Dedifferentiated amniotic fluid mesenchymal stem cell (primary cell): ENCODE measurements at regions not wholly inside any gene's neighbourhood (a gene's known extent, or its start where the extent isn't known, plus 50 kb on each side); places are given as distances from the start of the nearest gene placed in this dataset.

Source experiments
- DNase-seq: peaks from one replicate; pipeline ENCODE4 v3.0.0-alpha.2; 2016; ENCODE audit errors: extremely low spot score

GRCh38 chrX:9147726-9148125 lies 113.8 kb upstream of the FAM9B start:
- no peak for DNase-seq

GRCh38 chrX:9148615-9149399 lies 114.9 kb upstream of the FAM9B start:
- DNase-seq: peak; percentile 54

DNA sequence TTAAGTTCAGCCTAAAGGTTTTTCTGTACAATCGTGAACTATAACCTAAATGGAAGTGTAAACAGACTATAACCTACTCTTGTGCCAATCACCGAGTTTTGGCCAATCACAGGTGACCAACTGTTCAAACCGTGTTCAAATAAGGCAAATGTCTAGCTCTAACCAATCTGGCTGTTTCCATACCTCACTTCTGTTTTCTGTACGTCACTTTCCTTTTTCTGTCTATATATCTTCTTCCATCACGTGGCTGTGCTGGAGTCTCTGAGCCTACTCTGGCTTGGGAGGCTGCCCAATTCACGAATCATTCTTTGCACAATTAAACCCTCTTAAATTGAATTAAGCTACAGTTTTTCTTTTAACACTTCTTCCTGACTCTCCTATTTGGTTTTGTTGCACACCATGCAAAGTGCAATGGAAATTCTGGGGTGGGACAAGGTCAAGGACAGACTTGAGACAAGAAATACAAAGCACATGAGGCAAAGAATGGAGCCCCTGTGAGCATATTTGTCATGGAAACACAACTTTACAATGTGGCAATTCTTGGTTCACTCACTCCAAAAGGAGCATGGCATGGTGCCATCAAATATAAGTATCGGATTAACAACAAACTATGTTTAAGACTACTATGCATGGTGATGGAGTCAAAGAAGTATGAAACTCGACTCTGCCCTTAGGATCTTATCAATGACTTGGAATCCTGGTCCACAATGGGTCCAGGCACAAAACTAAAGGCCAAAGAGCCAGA lies 115.7 kb upstream of the FAM9B start:
- no peak for DNase-seq

GRCh38 chrX:9151772-9152307 lies 117.9 kb upstream of the FAM9B start:
- no peak for DNase-seq

GRCh38 chrX:9153300-9153699 lies 119.4 kb upstream of the FAM9B start:
- no peak for DNase-seq

DNA sequence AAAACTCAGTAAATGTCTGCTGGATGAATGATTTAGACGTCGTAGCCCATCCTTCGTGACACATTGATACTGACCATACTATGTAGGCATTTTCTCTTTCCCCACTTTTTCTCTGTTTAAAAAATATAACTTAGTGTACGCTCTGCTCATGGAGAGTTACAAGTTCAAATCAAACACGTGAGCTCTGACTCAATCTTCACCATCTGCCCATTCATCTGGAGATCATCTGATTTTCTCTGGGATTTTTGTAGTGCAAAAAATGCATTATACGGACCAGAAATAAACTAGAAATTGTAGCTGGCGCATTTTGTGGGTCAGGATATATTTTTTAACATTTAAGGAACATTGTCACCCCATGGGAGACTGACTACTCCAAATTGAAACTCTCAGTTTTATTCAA lies 124.7 kb upstream of the FAM9B start:
- no peak for DNase-seq

DNA sequence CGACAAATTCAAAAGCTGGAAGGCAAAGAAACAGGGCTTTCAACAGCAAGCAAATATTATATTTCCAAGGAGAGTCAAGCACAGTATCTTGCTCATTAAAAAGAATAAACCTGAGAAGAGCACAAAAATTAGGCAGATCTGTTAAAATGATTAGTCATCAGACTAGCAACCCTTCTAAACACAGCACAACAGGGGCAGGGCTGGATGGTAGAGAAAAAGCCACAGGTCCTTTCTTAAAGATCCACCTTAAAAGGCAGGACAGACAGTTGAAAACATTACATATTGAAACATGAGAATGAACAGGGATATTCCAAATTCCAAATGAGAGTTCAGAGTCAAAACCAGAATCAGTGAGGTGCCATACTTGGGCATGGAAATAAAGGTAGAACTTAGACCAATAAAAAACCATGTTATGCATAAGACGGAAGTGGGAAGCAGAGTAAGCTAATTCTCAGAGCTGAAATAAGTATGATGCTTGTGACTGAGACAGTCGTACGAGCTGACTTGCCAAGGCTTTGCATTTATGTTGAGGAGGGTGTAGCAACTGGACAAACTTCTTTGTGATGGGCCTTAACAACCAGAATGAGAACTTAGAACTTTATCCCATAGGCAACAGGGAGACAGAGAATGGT lies 126.9 kb upstream of the FAM9B start:
- DNase-seq: no peak

DNA sequence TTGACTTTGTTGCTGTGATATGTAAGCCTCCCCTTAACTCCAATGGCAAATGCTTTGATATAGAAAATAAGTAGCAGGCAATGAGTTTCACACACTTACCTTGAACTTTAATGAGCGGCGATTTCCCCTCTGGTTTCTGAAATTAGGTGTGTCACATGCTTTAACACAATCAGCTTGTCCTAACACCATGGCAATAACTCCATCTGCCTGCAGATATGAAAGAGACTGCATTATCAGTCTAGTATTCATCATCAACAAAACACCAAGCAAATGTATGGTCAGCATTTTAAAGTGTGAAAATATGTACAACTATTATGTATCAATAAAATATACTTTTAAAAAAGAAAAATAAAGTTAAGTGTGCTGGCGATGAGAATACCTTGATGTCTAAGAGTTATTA lies 128.8 kb upstream of the FAM9B start:
- DNase-seq: no peak

DNA sequence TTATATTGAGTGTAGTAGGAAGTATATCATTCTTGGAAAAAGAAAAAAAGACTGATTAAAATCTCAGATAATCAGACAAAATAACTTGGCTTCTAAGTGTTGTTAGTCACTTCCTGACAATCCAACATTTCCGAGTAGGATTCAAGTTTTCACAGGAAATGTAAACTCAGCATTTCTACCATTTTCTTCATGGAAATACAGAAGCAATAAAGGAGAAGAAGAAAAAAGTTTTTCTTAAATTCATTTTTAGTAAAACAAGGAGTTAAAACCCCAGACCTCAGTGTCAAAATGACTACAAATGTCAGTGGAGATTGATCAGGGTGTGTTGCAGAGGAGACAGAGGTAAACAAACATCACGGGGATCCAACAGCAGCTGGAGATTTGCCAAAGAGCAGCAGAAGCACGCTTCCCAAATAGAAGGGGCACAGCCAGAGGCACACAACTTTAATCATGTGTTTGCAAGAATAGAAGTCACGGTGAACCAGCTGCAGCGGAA lies 129.3 kb upstream of the FAM9B start:
- DNase-seq: no peak

- DNase-seq: no peak
Observed at GRCh38 chrX:9164086-9164485, 130.2 kb upstream of the FAM9B start.

- no peak for DNase-seq
Observed at GRCh38 chrX:9164533-9165426, 130.9 kb upstream of the FAM9B start.

- DNase-seq: no peak
Observed at GRCh38 chrX:9166584-9166944, 132.6 kb upstream of the FAM9B start.

- no peak for DNase-seq
Observed at GRCh38 chrX:9171841-9172463, 138.0 kb upstream of the FAM9B start.

GRCh38 chrX:9172464-9172850 lies 138.5 kb upstream of the FAM9B start:
- no peak for DNase-seq

- no peak for DNase-seq
Observed at GRCh38 chrX:9180623-9181022, 146.7 kb upstream of the FAM9B start.

DNA sequence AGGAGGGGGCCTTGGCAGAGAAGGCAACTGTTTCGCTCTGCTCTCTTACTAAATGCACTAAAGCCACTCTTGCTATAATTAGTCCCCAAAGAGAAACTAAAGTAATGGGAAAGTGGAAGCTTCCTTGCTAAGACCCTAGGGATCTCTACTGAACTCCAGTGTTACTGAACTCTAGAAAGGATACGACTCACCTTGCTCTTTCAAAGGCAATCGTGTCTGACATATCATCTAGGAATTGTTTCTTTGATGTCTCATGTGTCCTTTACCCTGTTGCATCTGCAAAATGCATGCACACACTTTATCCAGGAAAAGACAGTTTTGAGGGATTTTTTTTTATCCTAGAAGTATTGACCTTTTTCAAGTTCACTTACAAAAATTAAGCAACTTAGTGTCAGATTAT lies 148.1 kb upstream of the FAM9B start:
- no peak for DNase-seq

GRCh38 chrX:9183481-9183880 lies 149.6 kb upstream of the FAM9B start:
- no peak for DNase-seq

DNA sequence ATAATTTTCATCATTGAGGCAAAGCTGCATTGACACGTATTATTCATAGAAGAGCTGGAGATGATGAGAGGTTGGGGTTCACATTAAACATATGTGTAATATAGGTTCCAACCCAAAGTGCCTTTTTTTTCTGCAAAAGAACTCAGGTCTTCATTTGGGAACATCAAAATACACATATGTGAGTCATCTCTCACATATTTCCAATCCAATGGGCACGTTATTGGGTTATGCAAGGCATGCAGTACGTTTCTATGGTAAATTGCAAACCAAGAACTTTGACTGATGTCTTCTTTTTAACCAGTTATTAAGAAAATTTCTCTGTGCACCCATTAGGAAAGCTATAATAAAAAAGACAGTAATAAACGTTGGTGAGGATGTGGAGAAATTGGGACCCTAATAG lies 150.3 kb upstream of the FAM9B start:
- DNase-seq: no peak

- DNase-seq: no peak
Observed at GRCh38 chrX:9188117-9188516, 154.2 kb upstream of the FAM9B start.

GRCh38 chrX:9189286-9189685 lies 155.4 kb upstream of the FAM9B start:
- DNase-seq: no peak

DNA sequence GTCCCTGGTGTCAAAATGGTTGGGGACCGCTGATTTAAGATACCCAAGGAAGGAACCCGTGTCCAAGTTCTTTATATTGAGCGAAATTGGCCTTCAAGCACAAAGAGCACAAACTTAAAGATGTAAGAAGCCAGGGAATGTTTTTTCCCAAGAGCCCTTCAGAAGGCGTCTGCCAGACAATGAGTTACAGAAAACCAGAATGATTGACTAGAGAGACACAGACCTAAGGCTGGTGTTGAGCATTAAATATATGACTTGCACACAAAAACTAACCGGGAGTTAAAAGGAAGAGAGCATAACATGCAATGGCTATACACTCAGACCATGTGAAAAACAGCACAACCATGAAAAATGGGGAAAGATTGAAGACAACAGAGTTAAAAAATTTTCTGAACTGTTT lies 157.5 kb upstream of the FAM9B start:
- DNase-seq: no peak
